A673 (cell line): ENCODE measurements at regions not wholly inside any gene's neighbourhood (a gene's known extent, or its start where the extent isn't known, plus 50 kb on each side); places are given as distances from the start of the nearest gene placed in this dataset.

ENCODE experiments used
- BruUV-seq: library from RNA; stranded (reverse); fragments of 400-500 nt; replicated peaks from 2 replicates; lab custom pipeline; 2021; lab: Mats Ljungman, UMichigan
- CTCF ChIA-PET: fragments of 300-600 bp; sonication (Branson Sonifier 250); formaldehyde crosslinking; loops from one replicate; lab custom pipeline; 2022; ENCODE audit warnings: antibody characterized with exemption; lab: Charles Lee
- POLR2A ChIA-PET: fragments of 300-600 bp; sonication (Branson Sonifier 250); formaldehyde crosslinking; loops from one replicate; lab custom pipeline; 2022; ENCODE audit warnings: antibody characterized with exemption; ENCODE audit not compliant: low non-redundant PET; lab: Charles Lee
- DNase-seq: peaks from one replicate; pipeline ENCODE4 v3.0.0-alpha.2; 2015; ENCODE audit warnings: low spot score
- H3K27ac ChIP-seq: fragments of 200-600 bp; sonication (generic); 2 replicates; pipeline ENCODE4 v1.5.1; 2016; ENCODE audit warnings: mixed run types, low read depth, mild to moderate bottlenecking, mixed read lengths, antibody characterized with exemption, low read length; ENCODE audit not compliant: poor library complexity, severe bottlenecking
- H3K27me3 ChIP-seq: fragments of 200-600 bp; sonication (generic); replicated peaks from 2 replicates; pipeline ENCODE4 v1.6.1; 2017; ENCODE audit warnings: mixed run types, low read depth, mild to moderate bottlenecking, mixed read lengths, antibody characterized with exemption, low read length; ENCODE audit not compliant: insufficient read depth, poor library complexity
- H3K36me3 ChIP-seq: fragments of 200-600 bp; sonication (generic); 2 replicates; pipeline ENCODE4 v1.6.1; 2016; ENCODE audit warnings: mixed run types, mild to moderate bottlenecking, mixed read lengths, antibody characterized with exemption, low read length; ENCODE audit not compliant: insufficient read depth, poor library complexity, severe bottlenecking
- H3K4me1 ChIP-seq: fragments of 200-600 bp; sonication (generic); 2 replicates; pipeline ENCODE4 v1.6.1; 2017; ENCODE audit warnings: mixed run types, mild to moderate bottlenecking, mixed read lengths, antibody characterized with exemption, low read length; ENCODE audit not compliant: insufficient read depth, poor library complexity, severe bottlenecking
- H3K4me3 ChIP-seq: fragments of 200-600 bp; sonication (generic); 2 replicates; pipeline ENCODE4 v1.5.1; 2016; ENCODE audit warnings: low read depth, mixed run types, mild to moderate bottlenecking, mixed read lengths, low read length; ENCODE audit not compliant: poor library complexity, severe bottlenecking
- H3K9me3 ChIP-seq: fragments of 200-600 bp; sonication (generic); 2 replicates; pipeline ENCODE4 v1.6.1; 2016; ENCODE audit warnings: mixed run types, low read depth, mild to moderate bottlenecking, mixed read lengths, antibody characterized with exemption, low read length; ENCODE audit not compliant: poor library complexity, severe bottlenecking
- CTCF ChIP-seq: fragments of 300-800, 200-600 bp; sonication (generic); conservative IDR thresholded peaks from 2 replicates; pipeline ENCODE4 v1.5.1; 2017; ENCODE audit warnings: low read depth, mild to moderate bottlenecking, antibody characterized with exemption, low read length, moderate library complexity, mixed read lengths
- EZH2 ChIP-seq: fragments of 200-600 bp; sonication (generic); IDR thresholded peaks from 2 replicates; pipeline ENCODE4 v1.6.1; 2017; ENCODE audit warnings: borderline replicate concordance, low read depth, mild to moderate bottlenecking, mixed read lengths, antibody characterized with exemption, low read length; ENCODE audit not compliant: poor library complexity, severe bottlenecking
- intact Hi-C: fragments of 100-400 bp; cut with micrococcal nuclease; formaldehyde crosslinking; loops from one replicate; pipeline ENCODE4 v1.10.0; 2022; ENCODE audit not compliant: unreplicated experiment

- no peak overlapping the region for H3K27ac ChIP-seq
- ChIA-PET CTCF (no interaction called here), POLR2A (no interaction called here)
- BruUV-seq = no TSS peak
- intact Hi-C loops = no loop called here
- H3K4me1 ChIP-seq = peaks cover 66% of the 10 kb centered on the region
- H3K27me3 ChIP-seq = no peaks in the 10 kb centered on the region
- no peaks in the 10 kb centered on the region for H3K36me3 ChIP-seq
- H3K4me3 ChIP-seq = no peak overlapping the region
- TF ChIP-seq CTCF (no peak), EZH2 (no peak)
- H3K9me3 ChIP-seq = no peaks in the 10 kb centered on the region
- no peak for DNase-seq
These were observed 97.9 kb upstream of the C3orf80 start for GRCh38 chr3:160127308-160127707.

- Histone ChIP-seq H3K36me3 (no peaks in the 10 kb centered on the region), H3K27ac (no peak overlapping the region), H3K27me3 (no peaks in the 10 kb centered on the region), H3K9me3 (no peaks in the 10 kb centered on the region), H3K4me1 (peaks cover 66% of the 10 kb centered on the region), H3K4me3 (no peak overlapping the region)
- intact Hi-C loops = no loop called here
- POLR2A ChIA-PET = no interaction called here
- no peak for DNase-seq
- no peak for TF ChIP-seq CTCF
- TF ChIP-seq EZH2 = no peak
- BruUV-seq = no TSS peak
- CTCF ChIA-PET = no interaction called here
These were observed 97.2 kb upstream of the C3orf80 start for GRCh38 chr3:160128056-160128455.

GRCh38 chr3:160129459-160130061 lies 95.7 kb upstream of the C3orf80 start:
- Histone ChIP-seq H3K9me3 (no peaks in the 10 kb centered on the region), H3K27me3 (no peaks in the 10 kb centered on the region), H3K4me3 (no peak overlapping the region), H3K36me3 (no peaks in the 10 kb centered on the region), H3K27ac (peak overlapping the region; percentile 8), H3K4me1 (peaks cover 65% of the 10 kb centered on the region)
- ChIA-PET CTCF (no interaction called here), POLR2A (no interaction called here)
- BruUV-seq = no TSS peak
- TF ChIP-seq CTCF = no peak
- no peak for TF ChIP-seq EZH2
- peak; percentile 90 for DNase-seq
- intact Hi-C loops = no loop called here
